Endothelial cell of umbilical vein (primary cell): ENCODE measurements at regions not wholly inside any gene's neighbourhood (a gene's known extent, or its start where the extent isn't known, plus 50 kb on each side); places are given as distances from the start of the nearest gene placed in this dataset.

Experiments used
- CTCF ChIP-seq, 2 donors: IDR thresholded peaks; 1 replicate in 1 of 2; 2 replicates in 1 of 2; pipeline ENCODE4 v1.5.1; 2011; ENCODE audit warnings: low read length in 2 of 2, mild to moderate bottlenecking in 2 of 2, moderate library complexity in 2 of 2, control low read depth in 1 of 2, inconsistent platforms in 1 of 2, low read depth in 1 of 2; ENCODE audit not compliant: insufficient read depth in 1 of 2; ENCODE audit errors: extremely low read depth in 1 of 2
- MAX ChIP-seq: IDR thresholded peaks from 2 replicates; pipeline ENCODE4 v1.6.1; 2011; ENCODE audit not compliant: insufficient read depth, insufficient read length
- POLR2A ChIP-seq: IDR thresholded peaks from 2 replicates; pipeline ENCODE4 v1.6.1; 2012; ENCODE audit warnings: low read depth, mild to moderate bottlenecking, control low read depth, low read length

GRCh38 chr2:136482006-136482405 lies 283.3 kb upstream of the THSD7B start:
- no peak for TF ChIP-seq POLR2A
- no peak for TF ChIP-seq CTCF (IDR thresholded peaks at IDR 0.05; ENCODE audit: extremely low read depth in 1 of 2, insufficient read depth in 1 of 2, low read depth in 1 of 2, low read length in 2 of 2)
- no peak for TF ChIP-seq MAX
